GM19238 (cell line): ENCODE measurements at regions not wholly inside any gene's neighbourhood (a gene's known extent, or its start where the extent isn't known, plus 50 kb on each side); places are given as distances from the start of the nearest gene placed in this dataset.
"Not testable (repeated sequence)": the region's sequence is repeated elsewhere in the genome, so short reads cannot be mapped to it uniquely, and the experiment has no call there.

Experiments used
- DNase-seq: peaks from one replicate; pipeline ENCODE4 v3.0.0; 2011; ENCODE audit warnings: low spot score; ENCODE audit not compliant: insufficient read length

DNA sequence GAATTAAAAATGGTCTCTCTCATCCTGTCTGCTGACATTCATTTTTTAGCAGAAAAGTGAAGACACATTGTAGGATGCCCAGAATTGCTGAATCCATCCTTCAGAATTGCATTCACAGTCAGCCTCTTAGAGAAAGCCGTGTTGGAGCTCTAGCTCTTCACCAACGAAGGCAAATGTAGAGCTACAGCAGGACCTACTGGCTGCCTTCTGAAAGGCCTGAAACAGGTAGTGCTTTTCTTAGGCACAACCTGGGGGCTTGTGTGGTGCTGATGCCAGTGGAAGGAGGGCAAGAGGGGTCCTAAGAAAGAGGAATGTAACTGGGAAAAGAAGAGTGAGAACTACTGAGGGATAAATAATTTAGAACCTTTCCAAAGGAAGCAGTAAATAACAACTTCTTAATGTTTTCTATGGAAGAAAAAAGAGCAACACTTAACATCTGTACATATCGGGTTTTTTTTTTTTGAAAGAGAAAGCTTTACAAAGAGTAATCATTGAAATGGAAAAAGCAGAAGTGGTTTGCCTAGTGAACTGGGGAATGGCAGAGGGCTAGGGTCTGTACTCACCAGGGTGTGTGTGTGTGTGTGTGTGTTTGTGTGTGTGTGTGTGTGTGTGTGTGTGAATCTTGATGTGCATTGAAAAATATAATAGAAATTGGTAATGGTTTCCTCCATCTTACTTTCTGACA, 297.8 kb downstream of the SATB1 start:
- peak; percentile 22 for DNase-seq

DNA sequence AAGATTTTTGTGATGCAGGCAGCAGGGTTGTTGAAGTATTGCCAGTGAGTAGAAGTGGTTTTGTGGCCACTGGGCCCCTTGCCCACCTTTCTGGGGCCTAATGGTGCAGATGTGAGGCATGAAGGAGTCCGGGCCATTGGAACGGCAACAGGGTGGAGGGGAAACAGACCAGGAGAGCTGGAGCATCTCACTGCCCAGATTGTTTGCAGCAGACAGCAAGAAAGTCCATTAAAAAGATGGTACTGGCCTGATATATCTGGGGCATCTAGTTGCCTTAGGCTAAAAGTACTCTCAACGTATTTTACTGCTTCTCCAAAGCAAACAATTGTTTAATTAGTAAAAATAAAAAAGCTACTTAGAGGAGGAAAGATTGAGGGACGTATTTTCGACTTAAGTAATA, 298.4 kb downstream of the SATB1 start:
- DNase-seq, result no peak

DNA sequence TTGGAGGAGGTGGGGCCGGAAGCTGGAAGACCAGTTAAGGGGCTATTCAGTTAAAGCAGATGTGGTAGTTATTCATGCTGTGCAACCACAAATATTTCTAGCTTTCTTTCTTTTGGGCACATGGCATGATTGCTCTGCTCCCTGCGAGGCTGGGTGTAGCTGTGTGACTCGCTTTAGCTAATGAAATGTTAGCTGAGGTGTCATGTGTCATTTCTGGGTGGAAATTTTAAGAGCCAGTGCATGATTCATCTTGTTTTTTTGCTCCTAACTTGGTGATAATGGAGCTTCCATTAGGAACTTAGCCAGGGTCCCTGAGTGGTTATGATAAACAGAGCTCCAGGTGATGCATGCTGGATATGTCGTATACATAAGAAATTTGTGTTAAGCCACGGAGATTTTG, 300.6 kb downstream of the SATB1 start:
- no peak for DNase-seq

DNA sequence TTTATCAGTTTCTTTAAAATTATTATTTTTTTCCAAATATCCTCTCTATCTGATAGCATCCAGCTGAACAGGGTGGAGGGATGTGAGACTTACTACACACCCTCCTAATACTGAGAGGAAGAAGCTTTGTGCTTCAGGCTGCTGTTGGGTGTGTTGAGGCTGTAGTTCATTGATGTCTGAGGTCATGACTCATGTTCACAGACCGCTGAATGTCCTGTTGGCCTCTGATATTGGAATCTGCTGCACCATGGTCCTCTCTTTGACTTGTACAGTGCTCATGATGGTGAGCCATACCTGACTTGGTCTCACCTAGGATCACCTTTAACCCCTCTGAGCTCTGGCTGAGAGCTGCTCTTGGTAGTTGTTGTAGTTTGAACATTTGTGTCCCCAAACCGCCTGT, 302.9 kb downstream of the SATB1 start:
- no peak for DNase-seq

DNA sequence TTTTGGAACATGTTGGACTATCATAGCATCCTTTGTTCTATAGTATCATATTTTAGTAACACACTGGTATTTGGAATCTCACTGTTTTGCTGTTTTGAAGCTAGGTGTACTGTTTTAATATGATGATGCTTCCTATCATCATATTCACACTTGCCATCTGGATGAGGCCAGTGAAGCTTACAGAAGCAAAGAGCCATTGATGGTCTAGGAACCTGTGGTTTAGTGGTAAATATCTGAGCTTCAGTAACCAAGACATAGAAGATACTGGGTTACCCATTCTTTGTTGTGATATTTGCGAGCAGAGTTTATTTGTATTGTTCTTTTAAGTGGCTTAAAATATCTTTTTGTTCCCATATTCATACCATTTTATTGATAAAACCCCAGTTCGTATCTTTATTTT, 304.1 kb downstream of the SATB1 start:
- DNase-seq, result no peak

DNA sequence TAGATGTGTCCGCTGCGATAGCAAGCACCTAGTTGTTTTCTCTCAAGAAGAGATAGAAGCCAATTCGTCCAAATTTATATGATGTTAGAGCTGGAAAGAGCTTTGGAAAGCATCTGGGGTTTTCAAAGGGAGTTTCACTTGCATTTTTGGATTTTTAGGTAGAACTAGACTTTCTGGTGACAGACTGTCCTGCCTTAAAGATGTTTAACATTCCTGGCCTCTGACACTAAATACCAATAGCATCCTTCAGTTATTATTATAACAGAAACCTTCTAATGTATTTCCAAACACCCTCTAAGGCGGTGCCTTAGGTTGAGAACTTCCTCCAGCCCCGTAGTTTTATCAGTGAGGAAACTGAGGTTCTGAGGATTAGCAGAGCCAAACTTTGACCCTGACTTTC, 305.3 kb downstream of the SATB1 start:
- no peak for DNase-seq

DNA sequence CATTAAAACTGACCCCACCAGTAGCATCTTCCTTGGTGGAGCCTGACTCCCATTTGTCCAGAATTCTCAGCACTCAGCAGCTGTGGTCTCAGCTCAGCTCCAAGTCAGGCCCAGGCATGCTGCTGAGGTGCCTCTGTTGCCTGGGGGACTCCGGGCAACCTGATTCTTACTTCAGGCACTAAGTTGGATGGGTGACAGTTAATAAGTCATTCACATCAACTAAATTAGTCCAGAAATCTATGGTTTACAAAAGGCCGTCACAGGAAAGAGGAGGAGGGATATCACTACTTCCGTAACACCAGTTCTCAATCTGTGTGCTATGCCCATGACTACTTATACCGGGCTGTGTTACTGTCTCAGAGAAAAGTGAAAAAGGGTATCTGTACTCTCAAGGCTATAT, 310.2 kb downstream of the SATB1 start:
- DNase-seq, result no peak

DNA sequence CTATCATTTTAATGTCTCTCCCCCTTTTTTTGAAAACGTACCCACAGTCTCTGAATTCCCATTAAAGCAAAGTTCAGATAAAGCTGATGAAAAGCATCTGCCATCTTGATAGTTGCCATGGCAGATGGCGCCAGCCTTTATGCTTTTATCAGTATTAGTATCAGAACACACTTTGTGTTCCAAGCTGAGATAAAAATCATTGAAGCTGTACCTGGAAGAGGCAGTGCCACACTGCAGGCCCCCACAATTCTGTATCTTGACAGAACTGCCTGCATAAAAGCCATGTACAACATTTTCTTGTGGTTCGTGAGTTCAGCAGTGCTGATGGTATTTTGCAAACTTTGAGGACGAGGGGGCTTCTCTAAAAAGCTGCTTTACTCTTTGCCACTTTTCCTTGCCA, 311.7 kb downstream of the SATB1 start:
- DNase-seq, result no peak

DNA sequence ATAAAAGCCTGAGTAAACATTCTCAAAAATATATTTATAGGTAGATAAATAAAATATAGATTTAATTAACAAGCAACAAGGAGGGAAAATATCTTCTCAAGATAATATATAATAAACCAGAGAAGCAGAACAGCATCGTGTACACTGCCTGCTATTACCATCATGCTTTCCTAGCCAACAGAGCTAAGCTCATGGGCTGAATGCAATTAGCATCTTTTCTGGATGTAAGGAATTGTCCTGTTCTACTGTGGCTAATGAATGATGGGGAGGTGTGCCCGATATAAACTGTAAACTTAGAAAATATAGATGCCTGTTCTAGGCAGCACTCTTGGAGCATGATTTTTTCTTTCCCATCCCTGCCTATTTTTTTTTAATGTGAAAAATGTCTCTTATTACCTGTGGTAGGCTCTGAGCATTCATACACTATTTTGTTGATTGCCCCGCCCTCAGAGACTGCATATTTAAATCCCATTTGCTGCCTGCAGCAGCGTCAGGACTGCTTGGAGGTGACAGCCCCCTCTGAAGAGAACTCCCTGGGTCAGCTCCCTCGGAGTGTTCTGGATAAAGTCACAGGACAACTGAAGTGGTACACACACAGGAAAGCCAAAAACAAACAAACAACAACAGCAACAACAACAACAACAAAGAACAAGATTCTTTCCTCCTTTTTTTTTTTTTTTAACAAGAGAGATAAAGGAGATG, 312.3 kb downstream of the SATB1 start:
- no peak for DNase-seq

DNA sequence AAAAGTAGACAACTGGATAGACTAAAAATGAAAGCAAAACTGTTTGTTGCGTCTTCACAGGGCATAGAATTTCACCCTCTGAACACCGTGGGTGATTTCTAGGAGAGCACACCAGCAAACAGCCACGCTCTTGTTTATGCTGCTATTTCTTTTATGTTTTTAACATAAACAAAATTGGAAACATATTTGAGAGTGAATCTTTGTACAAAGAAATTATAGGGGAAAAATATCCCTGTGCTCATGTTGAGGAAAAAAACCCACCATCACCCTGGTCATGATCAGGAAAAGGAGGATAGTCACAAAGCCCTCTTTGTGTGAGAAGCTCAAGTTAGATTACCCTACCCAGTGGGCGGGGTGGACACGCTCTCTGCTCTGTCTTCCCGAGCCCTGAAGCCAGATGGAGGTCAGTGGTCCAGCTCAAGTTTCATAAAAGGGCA, 313.3 kb downstream of the SATB1 start:
- DNase-seq, result peak; percentile 12

DNA sequence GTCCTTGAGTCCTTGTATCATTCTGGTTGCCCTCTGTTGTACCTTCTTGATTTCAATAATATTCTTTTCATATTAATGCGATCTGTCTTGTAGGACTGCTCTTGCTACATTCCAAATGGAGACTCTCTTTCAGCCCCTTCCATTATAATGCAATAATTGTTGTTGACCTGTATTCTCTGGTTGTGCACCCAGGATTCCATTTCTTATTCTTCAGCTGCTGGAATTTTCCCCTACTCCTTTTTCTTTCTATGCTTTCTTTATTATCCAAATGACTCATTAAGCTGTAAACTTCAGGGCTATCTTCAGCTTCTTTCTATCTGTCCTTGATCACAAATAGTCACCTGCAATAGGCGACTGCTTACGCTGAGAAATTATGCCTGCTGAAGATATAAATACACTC, 321.5 kb downstream of the SATB1 start:
- no peak for DNase-seq

DNA sequence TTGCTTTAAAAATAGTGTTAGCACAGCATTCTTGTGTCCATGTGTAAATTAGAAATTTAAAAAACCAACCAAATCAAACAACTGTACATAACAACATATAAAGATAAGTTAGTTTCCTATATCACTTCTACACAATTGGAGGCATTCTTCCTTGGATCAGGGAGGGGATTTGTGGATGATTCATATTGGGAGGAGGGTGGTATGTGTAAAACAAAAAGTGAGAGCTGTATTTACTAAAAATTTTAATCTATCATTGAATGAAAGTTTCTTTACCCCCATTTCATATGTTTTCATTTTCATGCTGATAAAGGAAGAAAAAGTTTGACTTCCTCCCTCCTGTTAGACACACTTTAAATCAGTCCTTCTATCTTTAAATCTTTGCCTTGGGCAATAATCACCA, 325.0 kb downstream of the SATB1 start:
- DNase-seq, result no peak

DNA sequence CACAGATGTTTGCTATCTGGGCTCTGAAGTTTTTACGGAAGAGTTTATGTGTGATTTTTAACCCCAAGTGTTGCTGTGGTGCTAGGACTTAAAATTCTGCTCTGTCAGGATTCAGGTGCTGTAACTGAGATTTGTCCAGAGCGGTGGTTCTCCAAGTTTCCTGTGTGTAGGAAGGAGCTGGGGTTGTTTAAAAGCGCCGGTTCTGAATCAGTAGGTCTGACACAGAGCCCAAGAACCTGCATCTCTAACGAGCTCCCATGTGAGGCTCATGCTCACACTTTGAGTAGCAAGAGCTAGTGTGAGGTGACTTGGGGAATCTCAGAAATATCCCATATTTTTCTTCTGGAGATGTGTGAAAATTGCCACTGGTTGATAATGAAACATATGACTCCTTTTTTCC, 325.5 kb downstream of the SATB1 start:
- no peak for DNase-seq

DNA sequence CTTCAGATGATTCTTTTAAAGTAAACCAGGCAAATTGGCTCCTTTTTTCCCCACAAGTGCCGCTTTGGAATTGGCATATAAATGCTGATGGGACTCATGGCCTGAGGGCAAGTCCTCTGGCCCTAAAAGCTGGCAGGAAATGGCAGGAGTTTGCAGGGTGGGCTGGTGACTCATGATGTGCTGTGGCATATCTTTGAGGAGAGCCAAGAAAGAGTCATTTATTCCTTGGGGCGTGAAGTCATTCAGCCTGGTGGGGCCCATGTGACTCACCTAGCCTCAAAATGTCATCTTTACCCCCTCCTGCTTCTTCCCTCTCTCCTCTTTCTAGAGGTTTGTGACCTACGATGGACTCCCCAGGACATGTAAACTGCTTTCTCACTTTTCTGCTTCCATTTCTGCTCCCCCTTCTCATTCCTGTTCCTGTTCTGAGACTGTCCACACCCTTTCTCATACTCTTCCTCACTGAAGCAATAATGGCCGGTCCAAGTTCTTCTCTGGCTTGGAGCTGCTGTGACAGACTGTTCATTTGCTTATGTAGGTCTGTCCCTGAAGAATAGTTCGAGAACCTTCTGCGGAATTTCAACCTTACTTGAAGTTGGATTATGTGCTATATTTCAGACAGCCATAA, 326.1 kb downstream of the SATB1 start:
- no peak for DNase-seq

DNA sequence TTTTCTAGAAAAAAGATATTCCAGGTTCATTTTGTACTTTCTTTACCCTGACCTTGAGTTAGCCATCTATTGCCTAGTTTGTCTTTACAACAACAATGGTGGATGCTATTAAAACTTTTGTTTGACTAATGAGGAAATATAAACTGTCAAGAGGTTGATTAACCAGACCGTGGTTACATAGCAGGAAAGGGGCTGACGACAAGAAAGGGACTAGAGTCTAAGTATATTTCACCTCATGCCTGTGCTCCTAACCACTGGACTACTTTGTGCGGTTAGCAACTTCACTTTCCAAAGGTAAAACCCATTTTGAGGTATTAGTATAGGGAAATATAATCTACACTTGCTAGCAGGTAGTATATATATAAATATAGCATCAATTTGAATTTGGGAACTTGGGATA, 327.1 kb downstream of the SATB1 start:
- DNase-seq, result no peak

DNA sequence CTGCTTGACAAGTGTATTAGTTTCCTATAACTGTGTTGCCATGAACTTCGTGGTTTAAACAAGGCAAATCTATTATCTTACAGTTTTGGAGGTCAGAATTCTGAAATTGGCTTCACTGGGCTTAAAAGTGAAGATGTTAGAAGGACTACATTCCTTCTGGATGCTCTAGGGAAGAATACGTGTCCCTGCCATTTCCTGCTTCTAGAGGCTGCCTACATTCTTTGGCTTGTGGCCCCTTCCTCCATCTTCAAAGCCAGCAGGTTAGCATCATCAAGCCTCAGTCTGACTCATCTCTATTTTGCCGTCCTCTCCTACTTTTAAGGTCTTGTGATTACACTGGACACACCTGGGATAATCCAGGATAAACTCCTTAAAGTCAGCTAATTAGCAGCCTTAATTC, 327.7 kb downstream of the SATB1 start:
- DNase-seq, result no peak

DNA sequence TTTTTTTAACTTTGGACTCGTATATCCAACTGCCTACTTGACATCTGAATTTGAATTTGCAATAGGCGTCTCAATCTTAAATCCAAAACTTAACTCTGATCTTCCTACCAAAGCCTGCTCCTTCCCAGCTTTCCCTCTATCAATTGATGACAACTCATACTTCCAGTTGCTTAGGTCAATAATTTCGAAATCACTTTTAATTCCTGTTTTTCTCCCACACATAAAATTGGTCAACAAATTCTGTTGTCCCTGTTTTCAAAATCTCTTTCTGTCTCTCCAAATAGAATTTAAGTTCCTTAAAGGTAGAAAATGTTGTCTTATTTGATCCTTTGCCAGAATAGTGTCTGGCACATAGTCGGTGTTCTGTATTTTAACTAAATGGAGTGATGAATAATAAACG, 332.4 kb downstream of the SATB1 start:
- no peak for DNase-seq

DNA sequence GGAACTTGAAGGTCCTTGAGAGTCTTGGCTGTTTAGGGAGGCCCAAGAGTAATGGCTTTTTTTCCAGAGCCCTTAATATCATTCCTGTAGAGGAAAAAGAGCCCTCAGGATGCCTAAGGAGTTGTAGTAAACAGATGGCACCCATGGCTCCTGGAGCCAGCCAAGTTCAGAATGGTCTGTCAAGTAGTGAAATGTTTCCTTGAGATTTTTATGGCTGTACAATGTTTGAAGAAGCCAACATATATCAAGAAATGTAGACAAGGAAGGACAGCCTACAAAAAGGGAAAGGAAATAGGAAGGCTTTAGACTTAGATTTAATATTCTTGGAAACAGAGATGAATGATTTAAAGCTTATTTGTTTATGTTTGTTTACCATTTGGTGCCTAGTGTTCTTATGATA, 334.8 kb downstream of the SATB1 start:
- DNase-seq, result no peak

DNA sequence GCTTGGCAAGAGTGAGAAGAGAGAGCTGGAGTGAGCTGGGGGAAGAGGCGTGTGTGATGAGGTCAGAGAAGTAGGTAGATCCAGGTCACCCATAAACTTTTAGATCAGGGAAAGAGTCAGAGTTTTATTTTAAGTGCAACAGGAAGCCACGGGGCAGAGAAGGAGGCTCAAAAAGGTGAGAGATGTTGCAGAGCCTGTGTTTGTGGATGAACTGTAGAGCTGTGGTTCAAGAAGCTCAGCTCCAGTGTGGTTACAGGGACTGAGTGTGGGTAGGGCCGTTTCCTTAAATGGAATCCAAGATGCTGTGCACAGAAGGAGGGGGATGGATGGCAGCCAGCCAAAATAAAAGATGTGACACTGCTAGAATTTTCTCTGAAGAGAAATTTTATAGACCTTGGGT, 337.2 kb downstream of the SATB1 start:
- DNase-seq, result no peak

DNA sequence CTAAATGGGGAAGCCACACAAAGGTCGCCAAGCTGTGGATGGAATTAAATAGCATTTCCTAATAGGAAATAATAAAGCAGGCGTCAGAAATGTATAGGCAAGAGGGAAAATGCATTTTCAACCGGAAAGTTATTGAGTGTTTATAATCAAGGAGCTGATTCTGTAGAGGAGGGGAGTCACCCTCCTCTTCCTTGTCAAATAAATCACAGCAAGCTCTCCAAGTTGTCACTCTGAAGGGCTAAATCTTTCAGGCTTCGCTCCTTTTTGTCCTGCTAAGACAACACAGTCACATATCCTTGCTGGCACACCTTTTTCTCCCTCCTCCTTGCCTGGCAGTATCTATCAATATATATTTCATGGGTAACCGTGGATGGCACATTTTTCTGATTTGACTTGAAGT, 338.4 kb downstream of the SATB1 start:
- DNase-seq, result no peak

DNA sequence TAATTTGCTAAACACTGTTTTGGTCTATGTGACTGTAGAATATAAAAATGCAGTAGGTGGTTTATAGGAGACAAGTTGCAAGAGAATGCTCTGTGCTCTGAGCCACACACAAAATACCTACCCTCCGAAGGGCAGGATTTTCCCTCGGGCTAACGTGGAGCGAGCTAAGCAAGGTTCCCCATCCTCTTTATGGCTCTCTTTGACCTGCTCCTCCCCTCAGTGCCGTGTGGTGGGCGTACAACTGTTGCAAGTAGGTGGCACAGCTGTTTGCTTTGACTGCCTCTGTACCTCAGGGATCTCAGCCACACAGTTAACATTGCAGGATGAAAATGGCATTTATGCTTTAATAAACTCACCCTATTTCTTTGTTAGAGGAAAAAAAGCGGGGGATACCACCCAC, 339.1 kb downstream of the SATB1 start:
- no peak for DNase-seq

DNA sequence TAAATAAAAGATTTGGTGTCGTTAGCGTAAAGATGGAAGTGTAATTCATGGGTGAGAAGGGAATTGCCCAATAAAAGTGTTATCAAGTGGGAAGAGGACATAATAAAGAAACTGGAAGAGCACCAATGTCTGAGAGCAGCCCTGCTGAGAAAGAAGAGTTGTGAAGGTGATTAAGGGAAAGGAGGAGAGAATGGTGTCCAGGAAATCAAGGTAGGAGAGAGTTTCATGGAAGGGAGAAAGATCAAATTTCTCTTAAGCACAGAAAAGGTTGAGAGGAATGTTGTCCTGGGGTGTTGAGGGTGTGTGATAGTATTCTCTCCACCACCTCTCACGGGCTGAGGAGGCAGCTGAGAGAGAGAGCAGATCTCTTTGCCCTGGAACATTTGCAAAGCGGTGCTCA, 339.7 kb downstream of the SATB1 start:
- no peak for DNase-seq

DNA sequence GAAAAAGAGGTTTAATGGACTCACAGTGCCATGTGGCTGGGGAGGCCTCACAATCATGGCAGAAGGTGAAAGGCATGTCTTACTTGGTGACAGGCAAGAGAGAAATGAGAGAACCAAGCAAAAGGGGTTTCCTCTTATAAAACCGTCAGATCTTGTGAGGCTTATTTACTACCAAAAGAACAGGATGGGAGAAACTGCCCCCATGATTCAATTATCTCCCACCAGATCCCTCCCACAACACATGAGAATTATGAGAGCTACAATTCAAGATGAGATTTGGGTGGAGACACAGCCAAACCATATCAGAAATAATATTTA, 340.8 kb upstream of the TBC1D5 start:
- DNase-seq, result not testable (repeated sequence)
